Astrocyte (in vitro differentiated cells and primary cell): ENCODE measurements at regions not wholly inside any gene's neighbourhood (a gene's known extent, or its start where the extent isn't known, plus 50 kb on each side); places are given as distances from the start of the nearest gene placed in this dataset.

ENCODE experiments used
- CTCF ChIP-seq: IDR thresholded peaks from 2 replicates; pipeline ENCODE4 v1.5.1; 2011; ENCODE audit warnings: low read depth, mild to moderate bottlenecking, inconsistent platforms, low read length, moderate library complexity; ENCODE audit not compliant: insufficient read depth
- EZH2 ChIP-seq: IDR thresholded peaks from 2 replicates; pipeline ENCODE4 v1.6.1; 2012; ENCODE audit warnings: mild to moderate bottlenecking, low read length, inconsistent platforms; ENCODE audit not compliant: insufficient read depth

GRCh38 chr4:124997991-124998390, 285.5 kb upstream of the ANKRD50 start:
- TF ChIP-seq CTCF (no peak), EZH2 (no peak)
